SU-DHL-6 (cell line): ENCODE measurements at regions not wholly inside any gene's neighbourhood (a gene's known extent, or its start where the extent isn't known, plus 50 kb on each side); places are given as distances from the start of the nearest gene placed in this dataset.

ENCODE experiments used
- H2AFZ ChIP-seq: fragments of 200-600 bp; sonication (generic); 2 replicates; pipeline ENCODE4 v1.6.1; 2014; ENCODE audit warnings: low read depth, mild to moderate bottlenecking, moderate library complexity, mixed read lengths, antibody characterized with exemption, low read length; ENCODE audit not compliant: severe bottlenecking
- H3F3A ChIP-seq: fragments of 200-600 bp; shearing (Covaris generic); 2 replicates; pipeline ENCODE4 v1.6.0; 2016; ENCODE audit warnings: antibody characterized with exemption, mild to moderate bottlenecking; ENCODE audit not compliant: insufficient read depth
- H3K27ac ChIP-seq: fragments of 200-600 bp; sonication (generic); 2 replicates; pipeline ENCODE4 v1.5.1; 2016; ENCODE audit warnings: low read depth, mild to moderate bottlenecking, low read length, moderate library complexity, mixed read lengths
- H3K27me3 ChIP-seq: fragments of 200-600 bp; sonication (generic), shearing (Covaris generic); 2 replicates; pipeline ENCODE4 v1.6.0; 2014; ENCODE audit warnings: mild to moderate bottlenecking, low read length
- H3K36me3 ChIP-seq: fragments of 200-600 bp; sonication (generic); 2 replicates; pipeline ENCODE4 v1.6.1; 2014; ENCODE audit warnings: mild to moderate bottlenecking, low read length, mixed read lengths
- H3K4me2 ChIP-seq: fragments of 300-600, 200-600 bp; shearing (Covaris generic), sonication (generic); 2 replicates; pipeline ENCODE4 v1.6.0; 2014; ENCODE audit warnings: low read length, low read depth, mild to moderate bottlenecking; ENCODE audit not compliant: poor library complexity, severe bottlenecking
- H3K4me3 ChIP-seq: fragments of 200-600 bp; sonication (generic); 2 replicates; pipeline ENCODE4 v1.5.1; 2014; ENCODE audit warnings: antibody characterized with exemption, low read length, mild to moderate bottlenecking, mixed read lengths; ENCODE audit not compliant: insufficient read depth, poor library complexity, severe bottlenecking
- H3K79me2 ChIP-seq: fragments of 200-600 bp; sonication (generic); 2 replicates; pipeline ENCODE4 v1.6.1; 2014; ENCODE audit warnings: mild to moderate bottlenecking, low read length, moderate library complexity; ENCODE audit not compliant: insufficient read depth
- H3K9ac ChIP-seq: fragments of 200-600 bp; sonication (generic); 2 replicates; pipeline ENCODE4 v1.7.0; 2014; ENCODE audit warnings: mild to moderate bottlenecking, low read length
- H3K9me2 ChIP-seq: fragments of 200-600 bp; sonication (generic); replicated peaks from 2 replicates; pipeline ENCODE4 v1.6.1; 2014; ENCODE audit warnings: low read length; ENCODE audit not compliant: insufficient read depth
- H3K9me3 ChIP-seq: fragments of 200-600 bp; sonication (generic); 2 replicates; pipeline ENCODE4 v1.6.1; 2014; ENCODE audit warnings: low read length, mixed read lengths; ENCODE audit not compliant: insufficient read depth
- H4K20me1 ChIP-seq: fragments of 200-600 bp; sonication (generic); 2 replicates; pipeline ENCODE4 v1.6.1; 2014; ENCODE audit warnings: low read depth, mild to moderate bottlenecking, antibody characterized with exemption, low read length, moderate library complexity, mixed read lengths
- CTCF ChIP-seq: fragments of 200-600 bp; sonication (generic); IDR thresholded peaks from one replicate; pipeline ENCODE4 v1.5.1; 2017; ENCODE audit warnings: antibody characterized with exemption, mild to moderate bottlenecking, low read length, moderate library complexity; ENCODE audit not compliant: insufficient read depth, poor library complexity, severe bottlenecking
- EZH2phosphoT487 ChIP-seq: fragments of 200-600 bp; sonication (generic), shearing (Covaris generic); conservative IDR thresholded peaks from 2 replicates; pipeline ENCODE4 v1.6.1; 2018; ENCODE audit warnings: mild to moderate bottlenecking, antibody characterized with exemption, low read length, moderate library complexity, mixed read lengths

- no peaks in the 10 kb centered on the region for H3F3A ChIP-seq
These were observed 154.1 kb upstream of the CBLB start for GRCh38 chr3:106022913-106023312.

GRCh38 chr3:106025151-106025722 is 156.4 kb upstream of the CBLB start:
- H2AFZ ChIP-seq, result peak overlapping the region; percentile 24

More at GRCh38 chr3:106022913-106023312, 154.1 kb upstream of the CBLB start:
- Histone ChIP-seq H3K4me3 (no peak overlapping the region), H3K9me3 (no peaks in the 10 kb centered on the region), H3K36me3 (no peaks in the 10 kb centered on the region), H3K9ac (no peak overlapping the region), H3K4me2 (no peak overlapping the region), H3K27ac (no peak overlapping the region), H3K9me2 (no peaks in the 10 kb centered on the region), H2AFZ (no peak overlapping the region), H3K79me2 (no peaks in the 10 kb centered on the region), H3K27me3 (no peaks in the 10 kb centered on the region), H4K20me1 (no peaks in the 10 kb centered on the region)
- TF ChIP-seq EZH2phosphoT487 (no peak), CTCF (no peak)

GRCh38 chr3:106029954-106030626 is 161.3 kb upstream of the CBLB start:
- Histone ChIP-seq H4K20me1 (no peaks in the 10 kb centered on the region), H3K9ac (no peak overlapping the region)

More at GRCh38 chr3:106025151-106025722, 156.4 kb upstream of the CBLB start:
- Histone ChIP-seq H3K4me2 (no peak overlapping the region), H3K9ac (no peak overlapping the region), H3F3A (no peaks in the 10 kb centered on the region), H4K20me1 (no peaks in the 10 kb centered on the region), H3K79me2 (no peaks in the 10 kb centered on the region), H3K27ac (no peak overlapping the region), H3K9me2 (no peaks in the 10 kb centered on the region), H3K9me3 (no peaks in the 10 kb centered on the region), H3K4me3 (no peak overlapping the region), H3K27me3 (no peaks in the 10 kb centered on the region), H3K36me3 (no peaks in the 10 kb centered on the region)
- TF ChIP-seq CTCF (no peak), EZH2phosphoT487 (no peak)

More at GRCh38 chr3:106029954-106030626, 161.3 kb upstream of the CBLB start:
- H3K27ac ChIP-seq, result no peak overlapping the region
- H3K9me3 ChIP-seq, result no peaks in the 10 kb centered on the region
- H3K27me3 ChIP-seq, result no peaks in the 10 kb centered on the region
- no peak overlapping the region for H3K4me2 ChIP-seq
- no peak overlapping the region for H2AFZ ChIP-seq
- H3K9me2 ChIP-seq, result no peaks in the 10 kb centered on the region
- H3K4me3 ChIP-seq, result no peak overlapping the region
- H3F3A ChIP-seq, result no peaks in the 10 kb centered on the region
- H3K79me2 ChIP-seq, result no peaks in the 10 kb centered on the region
- no peaks in the 10 kb centered on the region for H3K36me3 ChIP-seq
- TF ChIP-seq CTCF, result no peak
- no peak for TF ChIP-seq EZH2phosphoT487
